Kidney capillary endothelial cell (primary cell): ENCODE measurements at regions not wholly inside any gene's neighbourhood (a gene's known extent, or its start where the extent isn't known, plus 50 kb on each side); places are given as distances from the start of the nearest gene placed in this dataset.
A peak's percentile ranks its signal among the peaks of the same experiment; 100 is the strongest.

Experiments used
- DNase-seq: peaks from one replicate; pipeline ENCODE4 v3.0.0-alpha.2; 2018; ENCODE audit warnings: low spot score

- no peak for DNase-seq
Observed at GRCh38 chr2:63780518-63781155, 61.1 kb upstream of the UGP2 start.

GRCh38 chr2:63784461-63784860, 57.2 kb upstream of the UGP2 start:
- no peak for DNase-seq

- DNase-seq, result no peak
Observed at GRCh38 chr2:63785096-63785495, 56.6 kb upstream of the UGP2 start.

DNA sequence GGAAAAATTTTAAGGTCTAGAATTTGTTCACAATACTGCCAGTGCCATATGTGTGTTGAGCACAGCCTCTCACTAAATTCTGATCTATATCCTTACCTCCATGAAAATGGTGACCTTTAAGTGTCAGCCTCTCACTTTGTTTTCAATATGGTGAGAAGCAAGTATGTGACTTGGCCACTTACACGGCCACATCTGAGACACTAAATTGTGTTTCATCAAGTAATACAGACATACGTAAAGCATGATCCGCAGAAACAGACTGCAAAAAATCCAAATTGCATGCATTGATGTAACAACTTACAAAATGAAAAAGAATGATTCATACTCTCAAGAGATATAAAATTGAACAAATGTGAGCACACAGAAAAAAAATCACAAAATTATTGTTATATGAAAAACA, 55.2 kb upstream of the UGP2 start:
- DNase-seq, result no peak

DNA sequence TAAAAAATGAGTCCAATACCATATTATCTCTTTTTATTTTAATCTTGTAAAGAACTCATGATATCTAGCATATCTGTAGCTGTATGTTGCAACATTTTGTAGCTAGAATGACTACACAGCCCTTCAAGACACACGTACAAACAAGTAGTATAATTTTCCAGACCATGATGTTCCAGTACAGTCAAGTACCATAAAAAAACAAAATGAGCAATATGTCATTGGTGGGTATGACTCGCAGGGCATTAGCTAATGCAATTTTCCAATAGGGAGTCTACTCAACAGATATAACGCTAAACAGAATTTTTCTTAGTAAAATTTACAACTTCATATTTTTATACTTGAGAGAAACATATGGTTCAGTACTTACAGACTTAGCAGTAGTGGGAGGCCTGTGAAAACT, 53.6 kb upstream of the UGP2 start:
- no peak for DNase-seq

DNA sequence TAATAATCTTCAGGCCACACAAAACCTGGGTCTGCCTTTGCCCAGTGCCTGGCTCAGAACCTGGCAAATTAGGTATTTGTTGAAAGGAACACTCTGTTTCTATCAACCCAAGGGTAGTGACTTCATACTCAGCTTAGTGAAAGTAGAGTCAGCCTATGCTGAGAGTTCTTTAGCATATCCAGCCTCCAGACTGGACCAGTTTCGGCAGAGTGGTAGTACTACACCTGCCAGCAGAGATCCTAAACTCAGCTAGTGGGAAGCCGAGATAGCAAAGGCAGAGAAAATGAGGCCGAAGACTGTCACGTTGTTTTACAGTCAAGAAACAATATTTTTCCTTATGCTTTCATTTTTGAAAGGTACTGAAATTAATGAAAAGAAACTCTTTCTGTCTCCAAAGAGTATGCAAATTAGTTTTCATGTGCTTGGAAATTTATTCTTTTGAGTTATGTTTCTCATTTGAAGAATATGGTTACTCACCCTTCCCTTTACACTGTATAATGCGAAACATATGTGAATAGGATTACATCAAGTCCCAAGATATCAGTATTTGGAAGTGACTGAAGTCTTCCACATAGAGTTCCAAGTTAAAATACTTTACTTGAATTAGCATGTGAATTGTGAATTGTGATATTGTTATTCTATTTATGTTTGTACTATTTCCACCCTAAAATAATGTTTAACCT, 52.2 kb upstream of the UGP2 start:
- no peak for DNase-seq

GRCh38 chr2:63790491-63790890, 51.2 kb upstream of the UGP2 start:
- DNase-seq, result no peak

GRCh38 chr2:63790906-63791305, 50.8 kb upstream of the UGP2 start:
- peak; percentile 10 for DNase-seq

- no peak for DNase-seq
Observed at GRCh38 chr2:63791387-63791786, 50.3 kb upstream of the UGP2 start.
